Osteoblast (primary cell): ENCODE measurements at regions not wholly inside any gene's neighbourhood (a gene's known extent, or its start where the extent isn't known, plus 50 kb on each side); places are given as distances from the start of the nearest gene placed in this dataset.

Experiments used
- DNase-seq: peaks from one replicate; pipeline ENCODE4 v3.0.0; 2011; ENCODE audit warnings: low spot score, mixed read lengths; ENCODE audit not compliant: insufficient read length; ENCODE audit errors: missing footprints
- H2AFZ ChIP-seq: 2 replicates; pipeline ENCODE4 v1.6.0; 2011; ENCODE audit warnings: mild to moderate bottlenecking, low read length
- H3K27ac ChIP-seq: 2 replicates; pipeline ENCODE4 v1.5.1; 2011; ENCODE audit warnings: mild to moderate bottlenecking, low read depth, low read length, moderate library complexity
- H3K27me3 ChIP-seq: 2 replicates; pipeline ENCODE4 v1.6.0; 2012; ENCODE audit warnings: mild to moderate bottlenecking, control low read depth, inconsistent platforms, low read length, moderate library complexity; ENCODE audit not compliant: insufficient read depth
- H3K36me3 ChIP-seq: 2 replicates; pipeline ENCODE4 v1.5.1; 2011; ENCODE audit warnings: mild to moderate bottlenecking, low read length, control low read depth, moderate library complexity; ENCODE audit not compliant: insufficient read depth
- H3K4me1 ChIP-seq: 2 replicates; pipeline ENCODE4 v1.5.1; 2011; ENCODE audit warnings: mild to moderate bottlenecking, low read length, control low read depth, moderate library complexity; ENCODE audit not compliant: insufficient read depth
- H3K4me2 ChIP-seq: 2 replicates; pipeline ENCODE4 v1.6.0; 2011; ENCODE audit warnings: mild to moderate bottlenecking, low read length; ENCODE audit not compliant: insufficient read depth
- H3K4me3 ChIP-seq: fragments of 200-600 bp; sonication (generic); 3 replicates; pipeline ENCODE4 v1.5.1; 2012; ENCODE audit warnings: mild to moderate bottlenecking, low read length, inconsistent platforms; ENCODE audit not compliant: insufficient read depth
- H3K79me2 ChIP-seq: 2 replicates; pipeline ENCODE4 v1.6.0; 2012; ENCODE audit warnings: mild to moderate bottlenecking, low read length, control low read depth, inconsistent platforms; ENCODE audit not compliant: insufficient read depth
- H3K9me3 ChIP-seq: 2 replicates; pipeline ENCODE4 v1.5.1; 2011; ENCODE audit warnings: low read depth, low read length, control low read depth
- H4K20me1 ChIP-seq: 2 replicates; pipeline ENCODE4 v1.6.0; 2012; ENCODE audit warnings: mild to moderate bottlenecking, low read length, control low read depth; ENCODE audit not compliant: insufficient read depth
- CTCF ChIP-seq: IDR thresholded peaks from 2 replicates; pipeline ENCODE4 v1.5.1; 2011; ENCODE audit warnings: mild to moderate bottlenecking, low read depth, low read length, moderate library complexity; ENCODE audit errors: extremely low read depth

GRCh38 chrX:40173143-40174000, 75.6 kb upstream of the BCOR start:
- Histone ChIP-seq H2AFZ (no peak overlapping the region), H3K27me3 (peaks cover 54% of the 10 kb centered on the region), H3K4me3 (peak overlapping the region; percentile 71), H3K36me3 (no peaks in the 10 kb centered on the region), H3K4me2 (peak overlapping the region; percentile 81), H4K20me1 (no peaks in the 10 kb centered on the region), H3K79me2 (no peaks in the 10 kb centered on the region), H3K27ac (peak overlapping the region; percentile 82), H3K9me3 (no peaks in the 10 kb centered on the region), H3K4me1 (peaks cover 19% of the 10 kb centered on the region)
- DNase-seq, result peak; percentile 83
- TF ChIP-seq CTCF, result no peak

- peak; percentile 94 for DNase-seq
- H3K4me2 ChIP-seq, result peak overlapping the region; percentile 81
- H3K9me3 ChIP-seq, result no peaks in the 10 kb centered on the region
- H3K4me1 ChIP-seq, result peaks cover 23% of the 10 kb centered on the region
- TF ChIP-seq CTCF, result no peak
- peaks cover 61% of the 10 kb centered on the region for H3K27me3 ChIP-seq
- peak overlapping the region; percentile 56 for H2AFZ ChIP-seq
- no peaks in the 10 kb centered on the region for H4K20me1 ChIP-seq
- peak overlapping the region; percentile 82 for H3K27ac ChIP-seq
- H3K4me3 ChIP-seq, result peak overlapping the region; percentile 71
- H3K36me3 ChIP-seq, result no peaks in the 10 kb centered on the region
- no peaks in the 10 kb centered on the region for H3K79me2 ChIP-seq
Observed at GRCh38 chrX:40172401-40173142, 74.8 kb upstream of the BCOR start.

DNA sequence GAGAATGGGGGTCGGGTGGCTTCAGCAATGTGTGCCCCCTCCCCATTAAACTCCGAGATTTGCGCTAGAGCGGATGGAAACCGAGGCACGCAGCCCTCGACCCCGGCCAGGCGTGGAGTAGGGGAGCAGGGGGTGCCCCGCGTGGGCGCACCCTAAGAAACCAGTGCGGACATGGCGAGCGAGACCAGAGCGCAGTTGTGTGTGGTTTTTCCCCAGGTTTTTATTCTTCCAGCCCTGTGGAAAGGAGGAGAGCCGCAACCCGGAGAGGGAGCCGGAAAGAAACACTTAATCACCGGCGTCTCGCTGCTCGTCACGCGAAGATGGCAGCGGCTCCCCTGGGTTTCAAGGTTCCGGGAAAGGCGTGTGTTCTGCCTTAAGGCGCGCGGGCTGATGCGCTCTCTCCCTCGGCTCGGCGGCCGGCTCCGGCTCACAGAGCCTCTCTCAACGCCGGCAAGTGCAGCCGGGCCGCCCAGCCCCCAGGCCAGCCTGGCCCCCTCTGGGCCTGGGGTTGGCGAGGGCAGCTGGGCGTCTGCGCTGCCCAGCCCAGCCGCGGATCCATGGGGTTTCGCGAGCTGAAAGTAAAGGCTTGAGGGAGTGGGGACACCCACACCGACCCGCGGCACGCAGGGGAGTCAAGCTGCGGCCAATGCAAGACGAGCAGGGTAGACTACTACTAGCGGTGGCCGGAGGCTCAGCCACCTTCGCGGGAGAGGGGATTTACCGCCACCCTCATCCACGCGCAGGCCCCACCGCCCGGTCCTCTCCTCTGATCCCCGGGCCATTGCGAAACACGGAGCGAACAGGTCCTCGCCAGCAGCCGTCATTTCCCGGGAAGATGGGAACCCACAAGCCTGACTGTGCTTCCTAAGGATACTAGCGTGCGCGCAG, 74.0 kb upstream of the BCOR start:
- DNase-seq, result peak; percentile 95
- Histone ChIP-seq H3K4me2 (peak overlapping the region; percentile 81), H3K4me1 (peaks cover 29% of the 10 kb centered on the region), H3K79me2 (no peaks in the 10 kb centered on the region), H3K4me3 (peak overlapping the region; percentile 71), H2AFZ (peak overlapping the region; percentile 56), H3K36me3 (no peaks in the 10 kb centered on the region), H3K9me3 (no peaks in the 10 kb centered on the region), H4K20me1 (no peaks in the 10 kb centered on the region), H3K27me3 (peaks cover 62% of the 10 kb centered on the region), H3K27ac (peak overlapping the region; percentile 82)
- no peak for TF ChIP-seq CTCF
